GM23338 (cell line): ENCODE measurements at regions not wholly inside any gene's neighbourhood (a gene's known extent, or its start where the extent isn't known, plus 50 kb on each side); places are given as distances from the start of the nearest gene placed in this dataset.

Source experiments
- CREB1 ChIP-seq: fragments of 250-450 bp; sonication (Bioruptor Pico); IDR thresholded peaks from 2 replicates; pipeline ENCODE4 v1.5.0; 2020; ENCODE audit warnings: low read depth, mild to moderate bottlenecking, moderate library complexity
- TF ChIP-seq, protein P1 (sequence below), 2 experiments: fragments of 200-600 bp in 1 of 2; sonication (generic) in 1 of 2; conservative IDR thresholded peaks; 2 replicates each; pipeline versions ENCODE4 v1.5.1 to v1.6.1; 2016 to 2017; ENCODE audit warnings: antibody characterized with exemption in 2 of 2, low read depth in 2 of 2, mild to moderate bottlenecking in 2 of 2, moderate library complexity in 1 of 2

DNA sequence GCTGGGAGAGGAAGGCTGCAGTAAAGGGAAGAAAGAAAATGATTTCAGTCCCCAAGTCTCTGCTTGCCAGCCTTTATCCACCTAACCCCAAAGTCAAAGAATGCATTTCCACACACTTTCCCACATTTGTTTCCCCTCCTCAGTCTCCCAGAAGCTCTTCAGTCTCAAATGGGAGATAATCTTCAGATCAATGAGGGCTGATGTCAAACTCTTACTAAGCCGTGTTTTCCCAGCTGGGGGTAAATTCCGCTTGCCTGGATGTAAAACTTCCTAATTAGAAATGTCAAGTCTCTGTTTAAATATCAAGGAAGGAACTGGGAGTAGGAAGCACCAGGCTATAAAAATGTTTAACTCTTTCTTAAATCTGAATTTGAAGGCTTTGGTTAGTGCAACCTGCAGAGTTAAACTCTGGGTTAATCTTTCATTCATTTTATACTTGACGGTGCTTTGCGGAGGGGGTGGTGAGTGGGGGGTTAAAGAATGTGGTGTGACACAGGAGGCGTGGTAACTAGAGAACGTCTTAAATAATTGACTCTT lies 601.4 kb upstream of the ACTRT1 start:
- TF ChIP-seq, protein P1, sequence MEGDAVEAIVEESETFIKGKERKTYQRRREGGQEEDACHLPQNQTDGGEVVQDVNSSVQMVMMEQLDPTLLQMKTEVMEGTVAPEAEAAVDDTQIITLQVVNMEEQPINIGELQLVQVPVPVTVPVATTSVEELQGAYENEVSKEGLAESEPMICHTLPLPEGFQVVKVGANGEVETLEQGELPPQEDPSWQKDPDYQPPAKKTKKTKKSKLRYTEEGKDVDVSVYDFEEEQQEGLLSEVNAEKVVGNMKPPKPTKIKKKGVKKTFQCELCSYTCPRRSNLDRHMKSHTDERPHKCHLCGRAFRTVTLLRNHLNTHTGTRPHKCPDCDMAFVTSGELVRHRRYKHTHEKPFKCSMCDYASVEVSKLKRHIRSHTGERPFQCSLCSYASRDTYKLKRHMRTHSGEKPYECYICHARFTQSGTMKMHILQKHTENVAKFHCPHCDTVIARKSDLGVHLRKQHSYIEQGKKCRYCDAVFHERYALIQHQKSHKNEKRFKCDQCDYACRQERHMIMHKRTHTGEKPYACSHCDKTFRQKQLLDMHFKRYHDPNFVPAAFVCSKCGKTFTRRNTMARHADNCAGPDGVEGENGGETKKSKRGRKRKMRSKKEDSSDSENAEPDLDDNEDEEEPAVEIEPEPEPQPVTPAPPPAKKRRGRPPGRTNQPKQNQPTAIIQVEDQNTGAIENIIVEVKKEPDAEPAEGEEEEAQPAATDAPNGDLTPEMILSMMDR (conservative IDR thresholded peaks at IDR 0.05; ENCODE audit: low read depth in 2 of 2), result no peak
- TF ChIP-seq CREB1, result no peak
